ENCODE measurements at regions not wholly inside any gene's neighbourhood (a gene's known extent, or its start where the extent isn't known, plus 50 kb on each side); places are given as distances from the start of the nearest gene placed in this dataset.
A peak's percentile ranks its signal among the peaks of the same experiment; 100 is the strongest.
"Not testable (repeated sequence)": the region's sequence is repeated elsewhere in the genome, so short reads cannot be mapped to it uniquely, and the experiment has no call there.

DNA sequence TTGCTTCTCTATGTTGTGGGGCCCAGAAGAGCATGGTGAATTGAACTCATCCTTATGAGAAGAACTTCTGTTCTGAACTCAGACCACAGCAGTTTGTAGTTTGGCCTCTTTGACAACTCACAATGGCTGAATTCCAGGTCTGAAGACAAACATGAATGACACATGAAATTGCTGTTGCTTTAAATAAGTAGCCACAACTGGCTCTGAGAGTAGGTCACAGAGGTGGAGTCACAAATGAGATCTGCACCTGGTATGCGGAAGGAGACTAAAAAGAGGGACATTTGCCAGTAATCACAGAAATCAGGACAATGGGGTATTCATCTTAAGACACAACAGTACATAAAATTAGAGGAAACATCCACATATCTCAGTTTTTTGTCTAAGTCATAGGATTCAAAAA is 290.3 kb upstream of the MMADHC start:
- in situ Hi-C loops (cut with MboI; ENCODE audit: low pct_unique_long_range_greater_than_20kb, low sequenced_read_pairs) = no loop called here
- DNase-seq = no peak

DNA sequence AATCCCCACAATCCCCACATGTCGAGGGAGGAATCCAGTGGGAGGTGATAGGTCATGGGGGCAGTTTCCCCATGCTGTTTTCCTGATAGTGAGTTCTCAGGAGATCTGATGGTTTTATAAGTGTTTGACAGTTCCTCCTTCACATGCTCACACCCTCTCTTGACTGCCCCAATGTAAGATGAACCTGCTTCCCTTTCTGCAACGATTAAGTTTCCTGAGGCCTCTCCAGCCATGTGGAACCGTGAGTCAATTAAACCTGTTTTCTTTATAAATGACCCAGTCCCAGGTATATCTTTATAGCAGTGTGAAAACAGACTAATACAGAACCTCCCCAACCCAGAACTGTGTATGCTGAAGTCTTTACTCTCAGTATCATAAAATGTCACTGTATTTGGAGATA is 289.5 kb upstream of the MMADHC start:
- in situ Hi-C loops (cut with MboI; ENCODE audit: low pct_unique_long_range_greater_than_20kb, low sequenced_read_pairs) = no loop called here
- no peak for DNase-seq

DNA sequence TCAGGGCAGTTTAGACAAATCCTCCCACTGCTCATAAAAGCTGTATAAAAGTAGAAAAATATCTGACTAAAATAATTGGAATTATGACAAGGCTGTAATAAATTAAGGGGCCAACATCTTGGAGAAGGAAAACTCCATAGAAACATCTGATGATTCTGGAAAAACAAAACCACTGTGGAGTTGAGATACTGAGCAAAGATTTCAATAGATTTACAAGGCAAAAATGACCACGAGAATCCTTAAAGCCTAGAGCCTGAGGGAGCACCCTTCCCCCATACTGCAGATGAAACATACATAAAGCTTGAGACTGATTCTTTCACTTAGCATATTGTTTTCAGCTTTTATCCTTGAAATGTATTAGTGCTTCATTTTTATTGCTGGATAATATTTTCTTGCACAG is 286.4 kb upstream of the MMADHC start:
- in situ Hi-C loops (cut with MboI; ENCODE audit: low pct_unique_long_range_greater_than_20kb, low sequenced_read_pairs) = no loop called here
- no peak for DNase-seq

DNA sequence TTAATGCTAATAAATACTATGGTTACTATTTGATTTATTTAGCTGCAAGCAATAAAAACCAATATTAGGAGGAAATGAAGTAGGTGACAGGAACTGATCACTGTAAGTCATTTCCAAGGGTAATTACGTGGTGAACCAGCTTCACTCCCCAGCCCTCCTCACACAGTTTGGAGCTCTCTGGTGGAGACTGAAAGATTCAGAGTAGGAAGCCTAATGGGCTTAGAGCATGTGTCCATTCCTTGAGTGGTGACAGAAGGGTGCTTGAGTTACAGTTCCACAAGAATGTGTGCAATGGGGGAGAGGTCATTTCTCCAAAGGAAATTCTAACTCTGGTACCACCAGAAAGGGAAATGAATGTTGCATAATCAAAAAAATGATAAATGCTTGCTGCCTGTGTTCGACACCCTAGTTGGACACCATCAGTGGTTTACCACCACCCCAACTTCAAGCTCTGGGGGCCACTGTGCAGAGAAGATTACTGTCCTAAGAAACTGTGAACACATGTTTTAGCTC is 285.1 kb upstream of the MMADHC start:
- in situ Hi-C loops (cut with MboI; ENCODE audit: low pct_unique_long_range_greater_than_20kb, low sequenced_read_pairs) = no loop called here
- DNase-seq = no peak

DNA sequence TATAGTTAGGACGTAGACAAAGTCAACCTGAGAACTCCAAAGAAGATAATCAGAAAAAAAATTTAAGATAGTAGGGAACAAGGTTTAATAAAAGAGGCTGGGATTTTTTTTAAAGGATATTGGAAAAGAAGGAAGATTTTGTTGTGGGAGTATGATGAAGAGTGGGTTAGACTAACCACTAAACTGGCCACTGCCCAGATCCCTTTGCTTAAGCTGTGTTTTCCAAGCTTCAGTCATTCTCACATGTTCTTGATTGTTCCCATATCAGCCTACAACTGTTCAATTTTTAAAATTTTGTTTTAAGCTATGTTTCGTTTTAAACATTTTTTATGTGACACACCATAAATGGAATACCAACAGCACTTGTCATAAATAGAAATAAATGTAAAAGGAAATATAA is 284.5 kb upstream of the MMADHC start:
- no peak for DNase-seq
- in situ Hi-C loops (cut with MboI; ENCODE audit: low pct_unique_long_range_greater_than_20kb, low sequenced_read_pairs) = no loop called here

DNA sequence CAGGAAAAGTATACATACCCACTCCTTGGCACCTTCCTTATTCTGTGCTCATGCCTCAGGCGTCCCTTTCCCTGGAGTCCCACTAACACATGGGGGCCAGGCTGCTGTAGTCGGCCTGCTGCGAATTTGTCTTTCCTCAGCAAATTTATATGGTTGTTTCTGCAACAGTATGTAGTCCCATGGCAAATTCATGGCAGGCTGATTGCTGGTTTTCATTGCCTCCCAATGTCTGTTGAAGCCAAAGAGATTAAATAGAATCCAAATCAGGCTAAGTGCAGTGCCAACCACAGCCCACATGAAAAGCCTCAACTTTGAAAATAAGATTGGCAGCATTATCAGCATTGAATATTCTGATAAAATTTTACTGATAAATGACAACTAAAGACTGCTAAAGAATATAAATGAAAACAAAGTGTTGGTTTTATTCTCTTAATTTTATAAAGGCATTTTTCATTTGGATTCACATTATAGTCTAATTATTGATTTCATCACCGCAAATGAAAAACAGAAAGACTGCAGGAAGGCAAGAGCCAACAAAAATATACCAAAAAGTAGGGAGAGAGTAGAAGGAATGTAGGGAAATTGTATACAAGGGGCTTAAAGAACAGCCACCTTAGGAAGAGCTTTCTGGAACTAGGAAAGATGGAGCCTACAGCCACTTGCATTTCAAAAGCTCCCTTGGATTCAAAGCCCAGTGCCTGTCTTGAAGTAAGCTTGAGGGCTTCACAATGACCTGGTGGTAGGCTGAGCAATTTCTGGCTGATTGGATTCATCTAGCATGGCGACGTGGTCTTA is 283.7 kb upstream of the MMADHC start:
- DNase-seq = no peak
- in situ Hi-C loops (cut with MboI; ENCODE audit: low pct_unique_long_range_greater_than_20kb, low sequenced_read_pairs) = no loop called here

DNA sequence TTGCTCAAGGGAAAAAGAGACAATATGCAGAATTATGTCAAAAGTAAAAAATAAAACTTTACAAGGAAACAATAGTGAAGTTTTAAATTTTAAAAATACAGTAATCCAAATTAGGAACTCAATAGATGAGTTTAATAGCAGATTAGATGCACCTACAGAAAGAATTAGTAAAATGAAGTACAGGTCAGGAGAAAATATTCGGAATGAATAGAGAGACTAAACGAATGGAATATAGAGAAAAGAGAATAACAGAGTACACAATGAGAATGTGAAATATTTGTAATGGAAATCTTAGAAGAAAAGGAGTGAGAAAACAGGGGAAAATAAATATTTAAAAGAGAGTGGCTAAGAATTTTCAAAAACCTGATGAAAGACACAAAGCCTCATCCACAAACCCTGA is 275.7 kb upstream of the MMADHC start:
- in situ Hi-C loops (cut with MboI; ENCODE audit: low pct_unique_long_range_greater_than_20kb, low sequenced_read_pairs) = no loop called here
- DNase-seq = no peak

DNA sequence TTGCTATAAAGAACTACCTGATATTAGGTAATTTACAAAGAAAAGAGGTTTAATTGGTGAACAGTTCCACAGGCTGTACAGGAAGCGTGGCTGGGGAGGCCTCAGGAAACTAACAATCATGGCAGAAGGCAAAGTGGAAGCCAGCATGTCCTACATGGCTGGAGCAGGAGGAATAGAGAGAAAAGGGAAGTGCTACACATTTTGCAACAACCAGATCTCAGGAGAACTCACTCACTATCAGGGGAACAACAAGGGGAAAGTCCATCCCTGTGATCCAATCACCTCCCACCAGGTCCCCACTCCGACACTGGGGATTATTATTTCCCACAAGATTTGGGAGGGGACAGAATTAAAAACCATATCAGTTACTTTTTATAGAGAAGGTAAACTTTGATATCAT is 273.5 kb upstream of the MMADHC start:
- DNase-seq = peak; percentile 11
- in situ Hi-C loops (cut with MboI; ENCODE audit: low pct_unique_long_range_greater_than_20kb, low sequenced_read_pairs) = no loop called here

DNA sequence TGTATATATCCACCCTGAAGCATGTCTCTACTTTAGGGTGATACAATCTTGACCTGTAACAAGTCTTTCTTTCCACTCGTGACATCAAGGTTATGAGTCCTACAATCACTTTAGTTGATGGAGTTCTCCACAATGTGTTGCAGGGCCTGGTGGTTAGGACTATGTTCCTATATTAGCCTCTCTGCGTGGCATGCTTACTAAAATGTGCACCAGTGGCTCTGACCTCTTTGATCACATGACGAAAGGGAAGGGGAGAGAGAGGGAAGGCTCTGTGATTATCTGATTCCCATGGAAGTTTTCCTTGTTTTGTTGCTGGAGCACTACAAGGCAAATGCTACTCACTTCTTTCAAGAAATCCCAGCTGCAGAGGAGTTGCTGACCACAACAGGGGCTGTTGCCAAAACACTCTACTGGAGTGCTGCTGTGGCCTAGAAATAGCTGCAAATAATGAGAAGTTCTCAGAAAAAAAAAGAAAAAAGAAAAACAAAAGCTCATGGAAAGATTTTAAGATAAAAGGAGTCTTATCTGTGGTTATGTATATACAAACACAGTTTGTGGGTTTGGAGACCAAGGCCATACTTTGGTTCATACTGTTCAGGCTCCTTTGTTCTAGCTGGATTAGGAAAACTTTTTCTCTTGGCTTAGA is 272.8 kb upstream of the MMADHC start:
- DNase-seq = peak; percentile 5

DNA sequence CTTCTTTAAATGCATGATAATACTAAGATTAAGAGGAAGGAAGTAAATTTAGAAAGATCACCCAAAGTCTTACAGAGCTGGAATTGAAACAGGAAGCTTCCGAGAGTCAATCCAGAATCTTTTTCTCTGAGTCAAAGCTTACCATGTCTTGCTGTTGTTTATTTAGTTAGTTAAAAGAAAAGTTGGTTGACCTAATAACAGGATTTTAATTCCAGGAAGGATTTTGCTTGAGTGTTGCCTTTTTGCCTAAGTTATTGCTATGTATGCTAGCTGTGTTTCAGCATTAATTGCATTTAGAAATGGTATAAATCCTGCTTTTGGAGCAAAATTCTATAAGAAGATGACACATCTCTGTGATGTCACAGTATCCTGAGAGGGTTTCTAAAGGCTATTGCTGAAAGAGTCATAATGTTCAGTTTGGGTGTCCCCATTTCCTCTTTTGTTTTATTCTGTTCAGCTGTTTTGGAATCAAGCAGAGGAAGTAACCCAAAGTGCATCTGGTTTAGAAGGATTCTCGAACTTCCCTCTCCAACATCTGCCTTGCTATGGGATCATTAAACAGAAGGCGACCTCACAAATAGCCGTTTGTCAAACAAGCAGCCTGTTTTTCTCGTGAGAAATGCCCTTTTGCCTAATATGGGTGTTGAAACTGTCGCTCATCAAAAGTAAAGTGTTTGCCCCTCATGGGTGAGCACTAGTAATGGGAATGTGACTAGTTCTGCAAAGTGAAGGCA is 271.5 kb upstream of the MMADHC start:
- peak; percentile 20 for DNase-seq
- in situ Hi-C loops (cut with MboI; ENCODE audit: low pct_unique_long_range_greater_than_20kb, low sequenced_read_pairs) = no loop called here

More for the DNA sequence above, 272.8 kb upstream of the MMADHC start:
- in situ Hi-C loops (cut with MboI; ENCODE audit: low pct_unique_long_range_greater_than_20kb, low sequenced_read_pairs) = no loop called here

DNA sequence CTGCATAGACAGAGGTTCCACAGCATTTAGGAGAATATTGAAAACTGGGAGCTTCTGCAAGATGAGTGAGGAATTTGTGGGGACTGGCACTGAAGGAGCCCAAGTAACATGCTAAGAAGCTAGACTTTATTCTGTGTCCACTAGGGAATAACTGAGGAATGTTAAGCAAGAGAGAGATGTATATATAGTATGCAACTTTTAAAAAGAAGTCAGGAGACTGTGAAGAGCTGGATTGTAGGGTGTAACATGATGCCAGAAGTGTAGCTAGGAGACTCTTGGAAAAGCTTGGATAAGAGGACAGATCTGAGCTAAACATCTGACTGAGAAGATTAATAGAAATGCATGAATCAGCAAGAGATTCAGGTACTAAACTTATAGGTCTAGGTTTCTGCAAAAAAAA is 270.6 kb upstream of the MMADHC start:
- in situ Hi-C loops (cut with MboI; ENCODE audit: low pct_unique_long_range_greater_than_20kb, low sequenced_read_pairs) = no loop called here
- no peak for DNase-seq

DNA sequence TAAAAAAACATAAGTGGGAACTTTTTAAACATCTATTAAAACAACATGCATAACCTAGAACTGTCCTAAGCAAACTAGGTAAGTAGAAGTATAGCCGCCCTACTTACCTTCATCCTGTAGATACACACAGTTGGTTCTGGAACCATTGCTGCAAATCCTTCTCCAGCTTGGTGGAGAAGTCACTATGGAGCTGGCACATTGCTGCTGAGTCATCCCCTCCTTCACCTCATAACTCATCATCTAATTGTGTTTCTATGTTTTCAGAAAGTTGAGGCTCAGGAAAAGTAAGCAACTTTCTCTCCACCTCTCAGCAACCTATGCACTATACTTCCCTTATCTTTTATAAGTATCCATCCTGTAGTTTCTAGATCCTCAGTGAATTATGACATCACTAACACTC is 269.8 kb upstream of the MMADHC start:
- no peak for DNase-seq
- in situ Hi-C loops (cut with MboI; ENCODE audit: low pct_unique_long_range_greater_than_20kb, low sequenced_read_pairs) = no loop called here

DNA sequence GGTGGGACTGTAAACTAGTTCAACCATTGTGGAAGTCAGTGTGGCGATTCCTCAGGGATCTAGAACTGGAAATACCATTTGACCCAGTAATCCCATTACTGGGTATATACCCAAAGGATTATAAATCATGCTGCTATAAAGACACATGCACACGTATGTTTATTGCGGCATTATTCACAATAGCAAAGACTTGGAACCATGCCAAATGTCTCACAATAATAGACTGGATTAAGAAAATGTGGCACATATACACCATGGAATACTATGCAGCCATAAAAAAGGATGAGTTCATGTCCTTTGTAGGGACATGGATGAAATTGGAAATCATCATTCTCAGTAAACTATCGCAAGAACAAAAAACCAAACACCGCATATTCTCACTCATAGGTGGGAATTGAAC is 268.3 kb upstream of the MMADHC start:
- in situ Hi-C loops (cut with MboI; ENCODE audit: low pct_unique_long_range_greater_than_20kb, low sequenced_read_pairs) = not testable (repeated sequence)

DNA sequence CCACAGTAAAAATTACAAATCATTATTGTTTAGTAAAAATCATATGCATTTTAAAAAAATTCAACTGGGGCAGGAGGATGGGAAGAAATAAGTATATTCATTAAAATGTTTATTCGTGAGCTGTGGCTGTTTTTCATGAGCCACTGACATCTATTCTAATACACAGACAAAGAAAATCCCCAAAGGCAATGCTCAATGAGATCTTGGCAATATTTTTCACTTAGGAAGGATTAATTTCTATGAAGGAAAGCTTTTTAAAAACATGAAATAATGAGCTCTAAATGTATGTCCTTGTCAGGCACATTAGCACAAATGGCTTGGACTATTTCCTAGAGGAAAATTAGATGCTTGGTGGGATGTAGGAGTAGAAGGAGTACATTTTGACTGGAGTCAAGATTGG is 262.0 kb upstream of the MMADHC start:
- no peak for DNase-seq
- in situ Hi-C loops (cut with MboI; ENCODE audit: low pct_unique_long_range_greater_than_20kb, low sequenced_read_pairs) = no loop called here

More for the DNA sequence above, 268.3 kb upstream of the MMADHC start:
- not testable (repeated sequence) for DNase-seq

DNA sequence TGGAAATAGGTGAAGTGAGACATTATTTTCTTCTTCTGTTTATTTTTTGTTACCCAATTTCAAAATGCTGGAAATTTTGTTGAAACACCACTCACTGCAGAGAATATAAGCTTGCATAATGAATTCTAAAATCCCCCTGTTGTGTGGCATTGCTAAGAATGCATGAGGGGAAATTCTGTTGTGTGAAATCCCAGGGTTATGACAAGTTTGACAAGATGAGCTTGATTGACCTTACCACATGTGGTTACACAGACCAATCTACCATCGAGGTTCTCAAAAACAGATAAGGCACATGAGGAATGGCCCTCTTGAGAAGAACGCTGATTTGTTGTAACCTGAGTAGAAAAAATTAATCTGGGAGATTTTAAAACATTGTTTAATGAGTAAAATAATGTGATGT is 261.6 kb upstream of the MMADHC start:
- DNase-seq = no peak
- in situ Hi-C loops (cut with MboI; ENCODE audit: low pct_unique_long_range_greater_than_20kb, low sequenced_read_pairs) = no loop called here

DNA sequence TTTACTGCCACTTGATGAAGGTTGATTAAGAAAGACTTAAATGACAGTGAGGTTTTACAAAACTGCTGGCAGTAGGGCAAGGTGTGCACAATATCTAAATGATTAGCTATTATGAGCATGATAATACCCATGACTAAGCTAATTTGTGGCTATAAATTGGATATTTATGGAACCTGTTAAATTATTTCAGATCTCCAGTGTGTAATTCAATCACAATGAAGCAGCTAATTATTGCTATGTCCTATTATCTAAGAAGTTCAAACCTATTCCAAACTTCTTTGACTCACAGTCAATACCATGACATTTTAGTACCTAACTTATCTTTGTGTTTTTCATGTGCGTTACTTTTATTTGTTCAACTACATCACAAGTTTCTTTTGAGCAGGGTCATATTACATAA is 253.8 kb upstream of the MMADHC start:
- in situ Hi-C loops (cut with MboI; ENCODE audit: low pct_unique_long_range_greater_than_20kb, low sequenced_read_pairs) = no loop called here
- DNase-seq = no peak

DNA sequence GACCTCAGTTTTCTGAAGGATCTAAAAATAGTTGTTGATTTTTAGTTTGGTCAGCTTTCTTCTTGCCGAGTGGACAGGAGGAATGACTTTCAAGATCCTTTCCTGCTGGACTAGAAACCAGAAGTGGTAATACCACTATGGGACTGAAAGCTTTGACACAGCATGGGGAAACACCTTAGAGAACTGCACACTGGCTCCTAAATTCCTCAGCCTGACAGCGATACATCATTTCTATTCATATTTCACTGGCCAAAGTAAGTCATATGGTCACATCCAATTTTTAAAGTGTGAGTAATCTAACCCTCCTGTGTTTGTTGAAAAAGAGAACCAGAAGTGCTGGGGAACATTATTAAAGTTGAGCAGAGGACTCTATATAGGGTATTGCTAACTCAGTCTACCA is 244.7 kb upstream of the MMADHC start:
- DNase-seq = no peak
- in situ Hi-C loops (cut with MboI; ENCODE audit: low pct_unique_long_range_greater_than_20kb, low sequenced_read_pairs) = no loop called here

DNA sequence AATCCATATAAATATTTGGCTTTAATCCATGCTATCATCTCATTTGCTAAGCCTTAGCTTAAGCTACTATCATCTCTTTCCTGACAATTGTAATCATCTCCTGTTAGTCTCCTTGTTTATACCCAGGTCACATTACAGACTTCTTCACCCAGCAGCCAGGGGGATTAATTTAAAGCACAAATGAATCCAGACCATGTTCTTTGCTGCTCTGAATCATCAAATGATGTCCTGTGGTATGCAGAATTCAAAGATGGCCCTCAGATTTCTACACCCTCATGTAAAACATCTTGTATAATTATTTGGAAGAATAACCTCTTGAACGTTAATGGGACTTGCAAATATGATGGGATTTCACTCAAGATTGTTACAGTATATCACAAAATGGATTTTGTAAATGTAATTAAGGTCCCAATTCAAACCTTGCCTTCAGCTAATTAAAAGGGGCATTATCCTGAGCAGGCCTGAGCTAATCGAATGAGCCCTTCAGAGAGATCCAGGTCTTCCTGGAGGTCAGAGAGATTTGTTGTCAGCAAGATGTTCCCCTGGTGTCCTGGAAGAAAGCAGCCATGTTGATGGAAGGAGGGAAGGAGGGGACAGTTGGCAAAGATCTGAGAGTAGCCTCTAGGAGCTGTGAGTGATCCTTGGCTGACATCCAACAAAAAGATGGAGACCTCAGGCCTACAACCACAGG is 241.1 kb upstream of the MMADHC start:
- in situ Hi-C loops (cut with MboI; ENCODE audit: low pct_unique_long_range_greater_than_20kb, low sequenced_read_pairs) = no loop called here

DNA sequence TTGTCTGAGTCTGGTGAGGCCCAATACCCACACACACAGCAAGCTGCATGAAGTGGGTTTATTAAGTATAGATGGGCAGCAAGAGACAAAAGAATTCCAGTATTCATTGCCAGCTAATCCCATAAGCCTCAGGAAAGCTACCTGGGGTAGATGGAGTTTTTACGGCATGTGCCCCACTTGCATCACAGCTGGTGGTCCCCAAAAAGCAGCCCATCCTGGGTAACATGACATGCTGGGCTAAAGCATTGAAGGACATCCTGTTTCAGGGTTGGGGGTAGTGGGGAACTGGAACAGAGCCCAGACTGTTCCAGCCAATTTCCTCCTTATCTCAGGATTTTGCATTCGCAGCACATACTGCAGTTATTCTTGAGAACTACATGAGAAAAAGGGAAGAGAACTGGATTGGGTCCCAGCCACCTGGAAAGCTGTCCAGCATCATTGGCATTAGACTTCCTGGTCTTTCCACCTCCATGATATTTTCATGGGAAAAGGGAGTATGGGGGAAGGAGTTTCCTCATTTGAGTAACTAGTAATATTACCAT is 240.1 kb upstream of the MMADHC start:
- in situ Hi-C loops (cut with MboI; ENCODE audit: low pct_unique_long_range_greater_than_20kb, low sequenced_read_pairs) = no loop called here
- no peak for DNase-seq

More for the DNA sequence above, 241.1 kb upstream of the MMADHC start:
- no peak for DNase-seq

Measured in KBM-7 (cell line).